Epidermal melanocyte (primary cell): ENCODE measurements at regions not wholly inside any gene's neighbourhood (a gene's known extent, or its start where the extent isn't known, plus 50 kb on each side); places are given as distances from the start of the nearest gene placed in this dataset.

ENCODE experiments used
- DNase-seq: peaks from one replicate; pipeline ENCODE4 v3.0.0; 2011; ENCODE audit warnings: low spot score; ENCODE audit not compliant: insufficient read length

DNA sequence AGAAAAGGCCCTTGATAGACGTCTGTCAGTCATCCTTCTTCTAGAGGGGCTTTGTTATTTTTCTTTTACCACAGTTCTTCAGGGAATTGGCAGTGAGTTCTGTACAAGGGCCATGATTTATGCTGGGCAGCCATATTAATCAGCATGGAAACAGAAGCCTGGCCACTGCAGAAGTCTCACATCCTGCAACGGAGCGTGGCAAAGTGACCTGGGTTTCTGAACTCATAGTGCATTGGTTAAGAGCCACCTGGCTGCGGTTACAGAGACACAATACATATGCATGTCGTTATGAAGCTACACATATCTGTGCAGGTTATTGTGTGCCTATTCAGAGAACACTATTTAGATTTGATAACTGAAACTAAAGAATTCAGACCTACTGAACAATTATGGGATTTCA lies 419.4 kb upstream of the CELF2 start:
- DNase-seq = no peak

DNA sequence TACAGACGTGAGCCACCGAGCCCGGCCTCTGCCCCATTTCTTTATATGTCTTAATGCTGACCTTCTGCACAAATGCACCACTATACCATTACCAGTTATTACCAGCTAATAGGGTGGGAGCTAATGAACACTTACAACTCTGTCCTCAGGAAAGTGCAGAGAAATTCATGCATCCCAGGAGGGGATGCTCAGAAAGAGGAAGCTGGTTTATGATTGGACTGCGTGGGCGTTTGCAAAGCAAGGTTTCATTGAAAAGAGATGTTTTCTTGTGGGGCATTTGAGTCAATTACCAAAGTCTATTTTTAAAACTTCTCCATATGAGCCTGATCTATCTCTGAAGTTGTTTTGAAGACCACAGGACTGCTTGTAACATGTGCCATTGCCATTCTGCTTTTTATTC lies 417.7 kb upstream of the CELF2 start:
- DNase-seq = no peak

DNA sequence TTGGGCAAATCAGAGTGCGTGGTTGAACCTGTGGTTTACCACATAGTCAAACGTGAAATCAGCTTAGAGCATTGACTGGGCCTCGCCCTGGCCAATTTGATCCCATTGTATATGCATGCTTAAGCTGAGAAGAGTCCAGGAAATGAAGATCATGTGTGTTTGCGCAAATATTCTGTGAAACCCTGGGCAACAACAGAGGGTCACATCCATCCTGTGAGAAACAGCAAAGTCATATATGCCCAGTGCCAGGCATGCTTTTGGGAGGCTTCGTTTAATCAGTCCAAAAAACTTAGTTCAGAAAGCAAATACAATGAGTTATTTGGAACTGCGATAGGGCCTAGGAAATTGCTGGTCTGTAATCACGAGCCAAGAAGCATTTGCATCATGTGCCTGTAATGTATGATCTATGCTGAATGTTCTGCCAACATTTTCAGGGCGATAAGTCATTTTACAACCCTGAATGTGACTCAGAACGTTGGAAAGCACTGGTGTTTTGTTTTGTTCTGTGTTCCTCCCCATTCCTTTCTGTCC lies 412.1 kb upstream of the CELF2 start:
- DNase-seq = no peak

DNA sequence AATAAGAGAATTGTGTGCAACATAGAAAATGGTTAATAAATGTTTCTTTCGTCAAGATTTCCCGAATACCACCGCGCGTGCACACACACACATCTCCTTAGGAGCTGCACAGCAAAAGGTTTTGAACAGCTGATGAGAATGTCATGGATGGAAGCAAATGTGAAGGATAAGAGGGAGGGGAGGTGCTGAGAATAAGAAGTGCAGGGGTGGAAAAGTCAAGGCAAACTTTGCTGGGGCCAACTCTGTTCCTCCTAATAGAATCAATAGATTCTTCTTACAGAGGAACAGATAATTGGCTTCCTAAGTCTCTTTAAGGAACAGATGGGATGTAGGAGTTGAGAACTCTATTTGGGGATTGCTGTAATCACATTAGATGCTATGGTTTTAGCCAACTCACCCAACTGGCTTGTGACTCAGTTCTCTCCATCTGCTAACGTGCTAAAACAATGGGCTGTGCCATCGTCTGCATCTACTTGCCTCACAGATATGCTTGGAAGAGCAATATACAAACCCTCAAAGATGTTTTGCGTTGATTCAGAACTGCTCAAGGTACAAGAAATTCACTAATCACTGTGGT lies 408.2 kb upstream of the CELF2 start:
- no peak for DNase-seq

DNA sequence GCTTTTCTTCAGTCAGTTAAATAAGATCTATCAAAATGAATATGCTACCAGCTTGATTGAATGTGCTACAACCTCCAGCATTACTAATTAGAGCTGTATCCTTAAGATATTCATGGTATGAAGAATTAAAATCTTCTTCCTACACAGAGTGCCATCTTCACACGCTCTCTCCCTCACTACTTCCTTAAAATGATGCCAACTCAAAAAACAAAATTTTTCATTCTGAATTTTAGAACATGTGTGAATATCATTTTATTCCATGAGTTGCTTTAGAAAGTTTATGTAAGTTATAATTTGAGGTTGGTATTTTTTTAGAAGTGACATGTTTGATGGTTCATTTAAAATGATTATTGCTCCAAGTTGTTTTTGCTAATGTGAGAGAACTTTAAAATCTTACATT lies 407.5 kb upstream of the CELF2 start:
- no peak for DNase-seq

DNA sequence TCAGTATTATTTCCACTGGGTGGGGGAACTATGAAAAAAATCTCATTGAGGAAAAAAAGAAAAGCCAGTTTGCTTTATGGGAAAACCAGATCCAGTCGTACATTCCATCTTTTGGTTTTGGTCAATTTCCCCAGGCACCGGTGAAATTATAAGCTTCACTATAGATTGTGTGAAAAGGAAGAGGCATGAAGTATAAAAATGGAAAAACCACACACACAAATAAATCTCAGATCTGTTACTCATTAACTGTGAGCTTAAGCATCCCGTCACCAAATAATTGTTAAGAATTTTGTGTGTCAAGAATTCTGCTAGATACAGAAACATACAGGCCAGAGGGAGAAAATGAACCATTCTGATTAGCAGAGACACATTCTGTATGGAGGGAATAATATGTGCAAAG lies 405.5 kb upstream of the CELF2 start:
- DNase-seq = no peak

DNA sequence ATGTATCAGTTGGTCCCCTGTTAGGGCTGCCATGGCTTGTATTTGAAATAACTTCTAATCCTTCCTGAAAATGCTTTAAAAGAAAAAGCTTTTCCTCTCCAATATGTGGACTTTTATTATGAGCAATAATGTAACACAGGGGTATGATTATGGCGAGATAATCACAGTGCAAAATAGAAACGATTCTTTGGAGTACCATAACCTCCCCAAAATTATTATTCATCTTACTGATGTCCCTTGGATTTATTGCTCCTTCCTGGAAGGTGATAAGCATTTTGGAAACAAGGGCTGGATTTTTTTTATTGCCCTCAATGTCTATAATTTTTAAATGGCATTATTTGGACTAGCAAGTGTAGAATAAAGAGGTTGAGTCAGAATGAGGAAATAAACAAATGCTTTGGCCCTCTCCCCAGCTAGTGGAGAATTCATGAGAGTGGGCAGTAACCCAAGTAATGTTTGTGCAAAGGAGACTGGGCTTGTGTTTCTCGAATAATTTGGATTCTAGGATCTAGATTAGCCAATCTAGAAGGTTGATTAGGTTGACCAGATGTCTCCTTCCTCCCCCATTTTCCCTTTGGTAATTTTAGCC lies 403.9 kb upstream of the CELF2 start:
- no peak for DNase-seq

DNA sequence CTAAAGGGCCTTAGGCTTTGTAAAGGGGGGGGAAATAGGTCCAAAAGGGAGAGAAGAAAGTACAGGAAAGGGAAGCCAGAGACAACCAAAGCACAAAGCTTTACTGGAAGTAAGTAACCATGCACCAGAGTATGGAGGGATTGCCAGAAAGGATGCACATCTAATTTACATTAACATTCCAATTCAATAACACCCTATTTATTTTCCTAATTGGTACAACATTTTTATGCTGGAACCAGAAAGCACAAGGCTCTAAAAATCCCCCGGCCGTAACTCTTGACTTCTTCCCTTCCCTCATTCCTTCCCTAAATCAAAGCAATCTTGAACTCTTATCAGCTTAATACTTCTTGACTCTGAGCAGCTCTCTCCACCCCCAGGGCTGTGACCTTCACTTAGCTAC lies 400.0 kb upstream of the CELF2 start:
- DNase-seq = no peak

DNA sequence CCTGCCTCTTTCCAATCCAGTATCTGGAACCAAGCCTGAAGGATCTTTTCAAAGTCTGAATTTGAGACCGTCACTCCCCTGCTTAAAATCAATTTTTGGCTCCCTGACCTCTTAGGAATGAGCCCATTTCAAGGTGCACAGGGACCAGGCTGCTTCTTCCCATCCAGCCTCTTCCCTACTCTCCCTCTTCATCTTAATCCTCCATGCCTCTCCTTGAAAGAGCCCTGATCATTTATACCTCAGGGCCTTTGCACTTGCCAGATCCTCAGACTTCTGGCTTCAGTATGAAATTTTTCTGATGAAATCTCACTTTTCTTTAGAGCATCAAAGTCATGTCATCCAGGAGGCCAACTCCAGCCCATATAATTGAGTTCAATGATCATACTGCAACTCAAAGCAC lies 399.5 kb upstream of the CELF2 start:
- no peak for DNase-seq

DNA sequence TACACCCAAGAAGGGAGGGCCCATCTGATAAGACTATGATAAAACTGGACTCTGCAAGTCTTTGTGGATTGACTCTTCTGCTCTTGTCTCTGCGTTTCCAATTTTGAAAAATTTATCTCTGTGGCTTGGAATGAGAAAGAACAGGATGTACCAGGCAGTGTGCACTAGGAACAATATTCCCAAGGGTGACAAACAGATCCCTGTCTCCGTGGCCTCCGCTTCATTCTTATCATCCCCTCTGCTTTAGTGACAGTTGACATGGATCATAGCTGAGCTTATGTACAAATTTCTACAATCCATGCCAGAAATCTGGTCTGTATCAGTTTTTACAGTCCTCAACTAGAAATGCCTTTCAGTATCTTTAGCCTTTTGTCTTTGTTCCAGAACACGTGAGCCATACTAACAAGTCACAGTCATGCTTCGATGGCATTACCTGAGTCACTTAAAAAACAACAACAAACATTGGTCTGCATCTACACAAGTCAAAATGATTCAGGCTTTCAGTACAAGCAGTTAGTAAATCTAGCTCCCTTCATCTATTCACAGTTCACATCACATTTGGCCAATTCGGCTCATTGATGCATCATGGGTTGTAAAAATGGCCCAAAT lies 393.6 kb upstream of the CELF2 start:
- DNase-seq = no peak

DNA sequence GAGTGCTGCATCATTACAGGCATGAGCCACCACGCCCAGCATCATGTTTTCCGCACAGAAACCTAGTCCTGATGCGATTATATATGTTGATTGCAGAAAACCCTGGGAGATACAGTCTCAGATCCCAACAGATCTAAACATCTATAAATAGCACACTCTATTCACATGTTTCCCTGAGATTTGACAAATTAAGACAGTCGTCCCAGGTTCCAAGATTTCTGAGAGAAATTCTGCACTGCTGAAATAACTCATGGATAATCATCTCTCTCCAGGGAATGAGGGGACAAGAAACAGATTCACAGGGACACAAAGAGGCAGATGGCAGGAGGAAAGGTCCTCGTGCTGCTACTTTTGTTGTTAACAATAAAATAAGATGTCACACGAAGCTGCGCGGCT lies 393.1 kb upstream of the CELF2 start:
- DNase-seq = no peak

DNA sequence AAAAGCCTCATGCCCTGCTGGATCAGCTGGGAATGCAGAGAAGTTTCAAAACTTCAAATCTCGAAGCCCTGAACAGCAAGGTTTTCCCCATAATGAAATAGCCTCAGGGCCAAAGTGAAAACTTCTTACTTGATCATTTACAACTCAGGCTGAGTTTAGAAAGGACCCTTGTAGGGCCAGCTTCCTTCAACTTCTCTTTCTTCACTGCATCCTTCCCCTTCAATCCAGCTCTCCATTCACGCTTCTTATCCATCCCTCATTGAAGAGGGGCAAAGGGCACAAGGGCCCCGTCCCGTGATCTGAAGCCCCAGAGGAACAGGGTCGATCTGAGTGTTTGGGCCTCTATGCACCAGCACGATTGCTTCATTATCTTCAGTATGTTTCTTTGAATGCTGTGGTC lies 392.2 kb upstream of the CELF2 start:
- no peak for DNase-seq

DNA sequence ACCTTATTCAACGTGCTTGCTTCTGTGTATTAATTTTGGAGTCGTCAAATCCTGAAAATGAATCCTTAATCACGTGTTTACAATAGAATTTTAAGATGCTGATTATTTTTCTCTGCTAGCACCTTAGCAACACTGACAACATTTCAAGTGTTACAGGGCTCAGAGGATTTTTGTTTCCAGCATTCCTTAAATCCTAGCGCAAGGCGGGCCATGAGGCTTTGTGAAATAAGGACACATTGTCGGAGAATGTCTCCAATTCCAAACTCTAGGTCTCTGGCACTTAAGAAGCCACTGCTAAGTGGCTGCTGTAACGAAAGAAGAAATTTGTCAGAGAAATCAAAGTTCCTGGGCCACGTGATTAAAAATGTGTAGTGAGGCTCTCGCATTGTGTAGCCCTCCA lies 390.9 kb upstream of the CELF2 start:
- no peak for DNase-seq

DNA sequence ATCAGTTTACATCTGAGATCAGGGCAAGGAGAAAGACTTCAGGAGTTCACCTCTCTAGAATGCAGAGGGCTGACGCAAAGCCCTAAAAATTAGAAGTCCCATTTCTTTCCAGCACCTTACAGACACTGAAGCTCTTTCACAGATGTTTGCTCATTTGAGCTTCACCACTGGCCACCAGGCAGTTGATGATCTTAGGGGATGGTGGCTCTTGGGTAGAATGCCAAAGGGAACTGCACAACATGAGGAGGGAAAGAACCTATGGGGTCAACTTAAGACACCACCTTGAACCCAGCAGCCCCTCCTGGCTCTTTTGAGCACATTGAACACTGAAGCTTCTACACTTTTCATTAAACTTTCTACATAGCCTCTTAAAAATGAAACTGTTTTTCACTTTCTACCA lies 390.3 kb upstream of the CELF2 start:
- no peak for DNase-seq

DNA sequence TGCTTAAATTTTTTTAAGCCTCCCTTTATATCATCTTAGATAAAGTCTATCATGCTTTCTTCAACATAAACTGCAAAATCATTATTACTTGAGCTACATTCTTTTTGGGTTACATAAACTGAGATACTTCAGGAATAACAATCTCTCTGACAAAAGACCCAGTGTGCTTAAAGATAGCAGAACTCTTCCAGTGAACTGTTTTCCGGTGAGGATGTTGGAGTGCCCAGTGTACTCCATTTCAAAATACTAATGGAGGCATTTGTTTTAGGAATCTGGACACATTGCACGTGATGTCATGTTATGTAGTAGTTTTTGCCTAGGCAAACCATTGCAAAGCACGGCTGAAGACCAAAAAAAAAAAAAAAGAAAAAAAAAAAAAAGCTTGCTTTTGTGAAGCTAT lies 388.2 kb upstream of the CELF2 start:
- no peak for DNase-seq

DNA sequence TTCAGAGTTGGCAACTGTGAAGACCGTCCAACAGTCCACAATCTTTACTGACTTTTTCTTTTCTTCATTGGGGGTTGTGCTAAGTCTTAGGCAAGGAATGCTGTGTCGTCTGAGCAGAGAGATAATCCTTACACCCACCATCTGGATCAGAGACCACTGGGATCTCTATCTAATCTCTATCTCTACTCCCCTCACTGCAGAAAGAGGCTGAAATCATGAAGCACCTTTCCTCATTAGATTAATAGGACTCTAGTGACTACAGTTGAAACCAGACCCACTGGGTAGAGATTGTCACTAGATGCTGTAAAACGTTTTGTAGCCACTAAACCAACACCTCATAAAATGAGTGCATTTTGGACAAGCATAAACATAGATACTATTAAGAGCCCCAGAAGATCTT lies 387.4 kb upstream of the CELF2 start:
- no peak for DNase-seq

DNA sequence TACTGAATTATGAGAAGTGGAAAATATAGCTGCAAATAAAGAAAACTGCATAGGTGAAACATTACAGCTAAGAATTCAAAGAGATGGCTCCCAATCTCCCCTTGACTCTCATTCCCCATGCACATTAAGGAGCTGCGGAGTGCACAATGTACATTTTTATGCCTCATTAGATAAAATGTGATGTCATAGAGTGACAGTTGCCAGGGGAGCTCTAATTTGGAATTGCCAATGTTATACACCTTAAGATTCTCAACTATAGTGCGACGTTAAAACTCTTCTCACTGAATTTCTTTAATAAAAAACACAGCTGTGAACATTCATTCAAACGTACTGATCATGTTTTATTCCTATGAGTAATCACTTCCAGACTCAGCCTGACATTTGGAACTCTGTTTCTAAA lies 386.9 kb upstream of the CELF2 start:
- no peak for DNase-seq

DNA sequence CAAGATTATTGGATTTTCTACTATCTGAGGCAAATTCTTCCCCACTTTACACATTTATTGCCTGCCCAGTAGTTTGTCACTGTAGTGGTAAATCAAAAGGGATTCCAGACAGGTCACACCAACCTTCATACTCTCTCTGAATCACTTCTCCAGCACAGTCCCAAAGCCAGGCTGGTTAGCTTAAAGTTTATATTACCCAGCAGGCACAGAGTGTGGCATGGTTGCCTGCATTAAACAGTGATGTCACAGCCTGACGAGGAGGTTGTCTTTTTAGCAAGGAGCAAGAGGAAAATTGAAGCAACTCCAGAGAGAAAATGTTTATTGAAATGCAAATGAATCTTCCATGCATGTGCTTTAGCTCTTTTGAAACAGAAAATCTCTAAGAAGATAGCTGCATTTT lies 375.5 kb upstream of the CELF2 start:
- DNase-seq = no peak

DNA sequence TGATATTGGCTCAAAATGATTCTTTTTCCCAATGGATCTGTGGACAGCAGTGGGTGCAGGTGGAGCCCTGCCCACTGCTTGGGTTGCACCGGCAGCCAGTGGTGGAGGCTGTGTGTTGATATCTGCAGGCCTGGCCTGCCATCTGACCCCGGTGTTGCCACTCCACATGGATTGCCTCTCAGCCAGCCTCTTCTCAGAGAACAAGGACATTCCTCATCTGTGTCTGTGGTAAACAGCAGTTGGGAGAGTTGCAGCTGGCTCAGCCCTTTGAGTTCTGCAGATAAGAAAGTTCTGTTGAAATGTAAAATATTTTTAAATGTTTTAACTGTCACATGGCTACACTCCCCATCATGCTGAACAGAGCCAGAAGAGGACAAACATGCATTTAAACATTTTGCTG lies 374.9 kb upstream of the CELF2 start:
- DNase-seq = no peak

DNA sequence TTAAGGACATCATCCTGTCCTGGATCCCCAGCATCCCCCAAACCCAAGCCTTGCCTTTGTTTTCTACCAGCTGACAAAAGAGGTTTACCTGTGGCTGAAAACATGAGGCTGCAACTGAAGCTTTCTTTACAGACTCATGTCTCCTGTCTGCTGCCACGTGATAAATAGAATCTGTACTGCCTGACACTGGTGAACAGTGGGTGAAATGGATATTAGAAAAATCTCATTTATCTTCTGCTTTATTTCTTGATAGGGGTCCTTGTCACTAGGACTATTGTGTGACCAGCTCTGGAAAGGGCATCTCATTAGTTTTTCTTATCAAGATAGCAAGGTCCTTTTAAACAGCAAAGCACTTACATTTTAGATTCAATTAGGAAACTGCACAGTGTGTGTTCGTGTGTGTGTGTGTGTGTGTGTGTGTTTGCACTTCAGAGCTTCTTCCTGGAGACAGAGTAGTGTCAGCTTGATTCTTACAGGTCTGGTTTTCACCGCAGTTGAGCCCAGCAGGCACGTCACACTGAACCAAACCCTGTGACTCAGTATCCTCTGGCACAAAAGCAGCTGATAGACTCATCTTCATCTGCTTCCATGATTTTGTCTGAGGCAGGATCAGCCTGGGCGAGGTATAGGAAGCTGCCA lies 373.5 kb upstream of the CELF2 start:
- DNase-seq = no peak

DNA sequence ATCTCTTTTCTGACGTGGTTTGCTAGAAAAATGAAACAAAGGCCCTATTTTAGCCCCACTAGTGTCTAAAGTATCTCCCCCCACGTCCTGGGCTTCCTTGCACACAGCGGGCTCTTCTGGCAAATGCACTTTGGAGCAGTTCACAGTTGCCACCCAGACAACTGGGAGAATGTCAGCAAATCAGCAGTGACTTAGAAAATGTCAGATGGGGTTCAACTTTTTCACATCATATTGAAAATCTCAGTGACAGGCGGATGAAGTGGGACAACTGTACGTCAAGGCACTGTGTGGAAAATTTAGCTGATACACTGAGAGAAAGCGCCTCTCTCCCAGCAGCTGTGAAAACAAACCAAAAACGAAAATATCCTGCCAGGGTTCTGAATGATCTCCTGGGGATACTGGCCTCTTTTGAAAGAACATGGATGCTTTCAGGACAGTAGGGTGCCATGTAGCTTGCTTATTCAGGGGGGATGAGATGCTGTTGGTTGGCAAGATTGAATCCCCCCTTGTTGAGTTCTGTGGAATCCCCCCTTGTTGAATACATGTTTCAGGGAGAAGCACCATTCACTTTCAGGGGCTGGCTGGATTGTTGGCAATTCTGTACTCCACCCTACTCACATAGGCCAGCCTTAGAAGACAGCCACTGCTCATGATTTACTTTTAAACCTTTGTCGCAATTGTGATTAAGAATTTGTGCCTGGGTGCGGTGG lies 372.8 kb upstream of the CELF2 start:
- DNase-seq = no peak

DNA sequence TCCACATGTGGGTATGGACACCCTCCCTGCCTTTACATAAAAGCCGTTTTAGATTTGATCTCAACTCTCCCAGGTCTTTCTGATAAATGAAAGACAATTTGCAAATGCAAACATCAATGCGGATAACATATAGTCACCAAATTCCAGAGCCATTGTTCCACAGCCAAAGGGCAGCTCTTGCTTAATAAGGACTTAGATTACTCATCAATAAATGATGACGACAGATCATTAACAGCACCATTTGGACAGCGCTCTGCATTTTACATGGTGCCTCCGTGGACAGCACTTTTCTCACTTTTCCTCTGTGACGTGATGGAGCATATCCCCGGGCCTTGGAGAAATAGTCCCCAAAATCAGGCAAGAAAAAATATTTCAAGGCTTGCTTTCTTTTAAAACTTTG lies 370.3 kb upstream of the CELF2 start:
- DNase-seq = no peak
